HepG2 (cell line): ENCODE measurements at regions not wholly inside any gene's neighbourhood (a gene's known extent, or its start where the extent isn't known, plus 50 kb on each side); places are given as distances from the start of the nearest gene placed in this dataset.

Experiments used
- ATAC-seq: fragments of 200-7000 bp; cut with Tn5 transposase; 3 replicates; pipeline ENCODE4 v1.9.1; 2020; ENCODE audit warnings: mild to moderate bottlenecking, moderate library complexity
- BruUV-seq: library from RNA; stranded (reverse); fragments of 400-500 nt; replicated peaks from 2 replicates; lab custom pipeline; 2021; lab: Mats Ljungman, UMichigan
- CTCF ChIA-PET: fragments of 300-600 bp; formaldehyde crosslinking; extraction: SDS; loops from one replicate; lab custom pipeline; 2021; ENCODE audit warnings: low total read pairs, inconsistent platforms, low intra/inter-chr PET ratio; lab: Yijun Ruan, JAX
- POLR2A ChIA-PET: fragments of 350-600 bp; sonication (Branson Sonifier 250); formaldehyde crosslinking; loops from one replicate; lab custom pipeline; 2020; ENCODE audit warnings: antibody characterized with exemption, inconsistent platforms; lab: Yijun Ruan, JAX
- DNase-seq: peaks from one replicate; pipeline ENCODE4 v3.0.0-alpha.2; 2015; ENCODE audit warnings: low spot score
- FAIRE-seq: peaks from 3 replicates; lab custom pipeline; 2011; peaks lifted over from hg19 to GRCh38; lab: Jason Lieb, UNC
- H2AFZ ChIP-seq: one replicate; pipeline ENCODE4 v1.6.1; 2011; ENCODE audit warnings: low read length, inconsistent platforms
- H3K27ac ChIP-seq: fragments of 300-600 bp; 3 replicates; pipeline ENCODE4 v1.8.0; 2011; ENCODE audit warnings: mixed run types, mild to moderate bottlenecking, mixed read lengths, low read length, inconsistent platforms; ENCODE audit not compliant: insufficient read depth; ENCODE audit errors: extremely low read length
- H3K27me3 ChIP-seq, 2 experiments: fragments of 200-600 bp in 1 of 2; 2 replicates in 1 of 2; 3 replicates in 1 of 2; pipeline versions ENCODE4 v1.6.0 to v1.8.0; 2011; ENCODE audit warnings: low read length in 2 of 2, mild to moderate bottlenecking in 2 of 2, moderate library complexity in 2 of 2, inconsistent platforms in 1 of 2; ENCODE audit not compliant: insufficient read depth in 2 of 2, control insufficient read depth in 1 of 2
- H3K36me3 ChIP-seq, 2 experiments: fragments of 200-600 bp in 1 of 2; replicated peaks in 1 of 2; 2 replicates in 1 of 2; 3 replicates in 1 of 2; pipeline versions ENCODE4 v1.5.1 to v1.8.0; 2011; ENCODE audit warnings: low read length in 2 of 2, inconsistent platforms in 1 of 2; ENCODE audit not compliant: insufficient read depth in 2 of 2, control insufficient read depth in 1 of 2
- H3K4me1 ChIP-seq: 2 replicates; pipeline ENCODE4 v1.5.1; 2012; ENCODE audit warnings: low read length, inconsistent platforms; ENCODE audit not compliant: insufficient read depth
- H3K4me2 ChIP-seq: 2 replicates; pipeline ENCODE4 v1.6.0; 2011; ENCODE audit warnings: low read depth, low read length, inconsistent platforms
- H3K4me3 ChIP-seq, 3 experiments: fragments of 200-600 bp in 1 of 3; sonication (generic), shearing (Covaris generic) in 1 of 3; replicated peaks in 1 of 3; 2 replicates each; pipeline ENCODE4 v1.5.1; 2011 to 2016; ENCODE audit warnings: low read length in 3 of 3, inconsistent platforms in 2 of 3, low read depth in 2 of 3, mild to moderate bottlenecking in 2 of 3, control low read depth in 1 of 3, mixed read lengths in 1 of 3; ENCODE audit not compliant: insufficient read depth in 1 of 3
- H3K79me2 ChIP-seq: one replicate; pipeline ENCODE4 v1.6.1; 2011; ENCODE audit warnings: low read length, inconsistent platforms; ENCODE audit not compliant: insufficient read depth
- H3K9ac ChIP-seq: 2 replicates; pipeline ENCODE4 v1.6.0; 2011; ENCODE audit warnings: mild to moderate bottlenecking, low read depth, low read length, inconsistent platforms; ENCODE audit not compliant: insufficient read depth
- H3K9me3 ChIP-seq: 2 replicates; pipeline ENCODE4 v1.5.1; 2012; ENCODE audit warnings: mild to moderate bottlenecking, low read length
- H4K20me1 ChIP-seq: 2 replicates; pipeline ENCODE4 v1.6.0; 2011; ENCODE audit warnings: inconsistent platforms, mild to moderate bottlenecking, low read length, moderate library complexity; ENCODE audit not compliant: insufficient read depth
- GMEB1 ChIP-seq: sonication (generic); formaldehyde crosslinking; IDR thresholded peaks from 2 replicates; pipeline ENCODE4 v1.5.1; 2020; ENCODE audit warnings: missing genetic modification reagents, mild to moderate bottlenecking, borderline replicate concordance
- MLX ChIP-seq: IDR thresholded peaks from 2 replicates; pipeline ENCODE4 v1.6.1; 2016
- MNT ChIP-seq: fragments of 450-650 bp; IDR thresholded peaks from 2 replicates; pipeline ENCODE4 v1.6.1; 2016
- NFE2L1 ChIP-seq: sonication (generic); formaldehyde crosslinking; IDR thresholded peaks from 2 replicates; pipeline ENCODE4 v1.4.0; 2020; ENCODE audit warnings: missing genetic modification reagents, mild to moderate bottlenecking, borderline replicate concordance
- PITX1 ChIP-seq: sonication (generic); formaldehyde crosslinking; IDR thresholded peaks from 2 replicates; pipeline ENCODE4 v1.5.1; 2020; ENCODE audit warnings: mild to moderate bottlenecking, missing genetic modification reagents
- PPARG ChIP-seq: conservative IDR thresholded peaks from 2 replicates; pipeline ENCODE4 v1.6.1; 2016; ENCODE audit warnings: missing biosample characterization, missing genetic modification reagents
- RCOR2 ChIP-seq: IDR thresholded peaks from 2 replicates; pipeline ENCODE4 v1.6.1; 2016; ENCODE audit warnings: missing biosample characterization, missing genetic modification reagents
- SPEN ChIP-seq: sonication (generic); formaldehyde crosslinking; IDR thresholded peaks from 2 replicates; pipeline ENCODE4 v1.5.1; 2020; ENCODE audit warnings: low read depth, mild to moderate bottlenecking, missing genetic modification reagents
- TCF12 ChIP-seq, 2 experiments: fragments of 450-650 bp in 1 of 2; sonication (generic) in 1 of 2; formaldehyde crosslinking in 1 of 2; IDR thresholded peaks; 2 replicates each; pipeline versions ENCODE4 v1.6.1 to v1.8.0; 2017 to 2022; ENCODE audit warnings: antibody characterized with exemption in 1 of 2, mild to moderate bottlenecking in 1 of 2, missing genetic modification reagents in 1 of 2, moderate library complexity in 1 of 2
- THAP7 ChIP-seq: sonication (generic); formaldehyde crosslinking; IDR thresholded peaks from 2 replicates; pipeline ENCODE4 v1.8.1; 2023; ENCODE audit warnings: mild to moderate bottlenecking, missing genetic modification reagents
- TRIM24 ChIP-seq: sonication (generic); formaldehyde crosslinking; IDR thresholded peaks from 2 replicates; pipeline ENCODE4 v1.8.0; 2022; ENCODE audit warnings: mild to moderate bottlenecking, missing genetic modification reagents
- ZMAT5 ChIP-seq: sonication (generic); formaldehyde crosslinking; IDR thresholded peaks from 2 replicates; pipeline ENCODE4 v1.5.0; 2020; ENCODE audit warnings: mild to moderate bottlenecking, low read depth, missing genetic modification reagents, borderline replicate concordance
- WGBS: methylation state at CpG from one replicate; pipeline ENCODE4 v1.1.6; 2017; ENCODE audit warnings: low lambda C conversion rate; 5-methylcytosine and 5-hydroxymethylcytosine counted together
- in situ Hi-C: cut with HindIII; loops from 2 replicates; pipeline ENCODE4 v1.10.0; 2017; ENCODE audit warnings: low pct_unique_long_range_greater_than_20kb; ENCODE audit not compliant: extremely low pct_ligation_motif_present
- intact Hi-C: fragments of 100-400 bp; cut with micrococcal nuclease; formaldehyde crosslinking; loops from one replicate; pipeline ENCODE4 v1.10.0; 2022; ENCODE audit not compliant: unreplicated experiment

GRCh38 chr2:47255794-47256193, 79.5 kb upstream of the CALM2 start:
- Histone ChIP-seq H3K9ac (no peak overlapping the region), H3K27ac (no peak overlapping the region), H3K36me3 (no peaks in the 10 kb centered on the region), H3K27me3 (peaks cover 0 to 8% of the 10 kb centered on the region in 2 experiments; a peak in 2 of 5 replicates), H3K4me2 (no peak overlapping the region), H3K79me2 (no peaks in the 10 kb centered on the region), H4K20me1 (no peaks in the 10 kb centered on the region), H2AFZ (no peak overlapping the region), H3K4me3 (no peak overlapping the region), H3K4me1 (peaks cover 26% of the 10 kb centered on the region), H3K9me3 (no peaks in the 10 kb centered on the region)
- FAIRE-seq (no peak), ATAC-seq (no peak), DNase-seq (no peak)
- 53% methylated on average over 4 of the region's 4 CpGs for WGBS
- intact Hi-C loops (no loop called here), in situ Hi-C loops (no loop called here)
- no TSS peak for BruUV-seq
- CTCF ChIA-PET, result no interaction called here
- POLR2A ChIA-PET, result no interaction called here
- TF ChIP-seq ZMAT5, result no peak
- TF ChIP-seq SPEN (CRISPR knock-in tag), result no peak
- no peak for TF ChIP-seq THAP7 (CRISPR knock-in tag)
- TF ChIP-seq NFE2L1 (CRISPR knock-in tag), result no peak
- TF ChIP-seq TCF12 (IDR thresholded peaks at IDR 0.05), result no peak
- TF ChIP-seq TCF12 (CRISPR knock-in tag; IDR thresholded peaks at IDR 0.05), result no peak
- no peak for TF ChIP-seq TRIM24 (CRISPR knock-in tag)
- no peak for TF ChIP-seq PPARG (CRISPR knock-in tag)
- TF ChIP-seq RCOR2 (CRISPR knock-in tag), result no peak
- no peak for TF ChIP-seq GMEB1
- TF ChIP-seq MLX, result no peak
- TF ChIP-seq MNT, result no peak
- no peak for TF ChIP-seq PITX1 (CRISPR knock-in tag)
